NCI-H187 (cell line): ENCODE measurements at regions not wholly inside any gene's neighbourhood (a gene's known extent, or its start where the extent isn't known, plus 50 kb on each side); places are given as distances from the start of the nearest gene placed in this dataset.

Experiments used
- DNase-seq, 2 experiments: peaks; one replicate each; lab custom pipeline; 2025; lab: John Stamatoyannopoulos, UW

DNA sequence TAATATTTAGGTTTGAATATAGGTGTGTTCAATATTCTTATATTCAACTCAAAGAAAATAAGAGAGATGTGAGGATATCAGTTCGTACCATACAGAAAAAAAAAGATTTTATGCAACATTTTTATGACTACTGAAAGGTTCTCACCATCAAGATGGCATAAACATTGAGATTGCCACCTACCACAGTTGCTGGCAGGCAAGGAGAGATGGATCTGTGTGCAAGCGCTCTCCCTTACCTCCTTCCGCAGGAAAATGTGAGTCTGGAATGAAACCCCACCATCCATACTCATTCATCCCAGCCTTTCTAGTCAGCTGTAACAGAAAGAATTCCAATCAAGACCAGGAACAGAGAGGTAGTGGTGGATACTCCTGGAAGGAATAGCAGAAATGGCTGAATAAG lies 376.9 kb downstream of the PPP3CA start:
- DNase-seq, result no peak

DNA sequence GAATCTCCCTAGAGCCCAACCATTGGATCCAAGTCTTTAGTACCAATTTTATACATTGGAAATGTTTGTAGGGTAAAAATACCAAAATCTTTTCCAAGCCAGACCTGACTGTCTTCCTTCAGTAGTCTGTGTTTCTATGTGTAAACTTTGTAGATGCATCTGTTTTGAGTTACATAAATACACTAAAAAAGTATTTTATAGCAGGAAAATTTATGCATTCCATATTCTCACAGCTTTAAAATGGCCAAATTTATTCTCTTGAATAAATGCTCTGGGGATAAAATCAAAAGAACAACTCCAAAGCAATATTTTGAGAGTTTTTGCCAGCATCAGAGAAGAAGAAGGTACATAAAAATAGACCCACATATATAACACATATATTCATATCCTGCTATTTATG lies 377.4 kb downstream of the PPP3CA start:
- DNase-seq, result no peak

DNA sequence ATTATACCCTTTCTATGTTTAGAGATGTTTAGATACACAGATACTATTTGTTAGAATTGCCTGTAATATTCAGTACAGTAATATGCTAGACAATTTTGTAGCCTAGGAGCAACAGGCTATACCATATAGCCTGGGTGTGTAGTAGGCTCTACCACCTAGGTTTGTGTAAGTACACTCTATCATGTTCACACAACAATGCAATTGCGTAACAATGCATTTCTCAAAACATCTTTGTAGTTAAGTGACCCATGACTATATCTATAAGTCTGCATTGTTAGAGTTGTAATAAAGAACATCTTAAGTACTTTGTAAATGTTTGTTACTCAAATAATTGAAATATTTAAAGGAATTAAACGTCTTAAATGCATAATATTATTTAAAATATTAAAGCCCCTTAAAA lies 379.3 kb downstream of the PPP3CA start:
- DNase-seq, result no peak

DNA sequence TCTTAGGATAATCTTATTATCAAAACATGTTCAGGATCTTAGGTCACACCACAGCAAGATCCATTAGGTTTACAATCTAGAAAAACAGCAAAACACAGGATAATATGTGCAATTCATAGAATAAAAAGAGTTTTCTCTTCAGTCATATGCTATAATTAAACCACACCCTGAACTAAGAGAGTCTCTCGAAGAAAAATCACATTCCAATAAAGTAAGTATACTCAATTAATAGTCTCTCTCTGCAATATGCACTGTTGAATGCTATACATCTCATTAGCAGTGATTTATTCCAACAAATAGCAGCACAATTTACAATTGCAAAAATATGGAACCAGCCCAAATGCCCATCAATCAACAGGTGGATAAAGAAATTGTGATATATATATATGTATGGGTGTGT lies 383.7 kb downstream of the PPP3CA start:
- DNase-seq, result no peak

DNA sequence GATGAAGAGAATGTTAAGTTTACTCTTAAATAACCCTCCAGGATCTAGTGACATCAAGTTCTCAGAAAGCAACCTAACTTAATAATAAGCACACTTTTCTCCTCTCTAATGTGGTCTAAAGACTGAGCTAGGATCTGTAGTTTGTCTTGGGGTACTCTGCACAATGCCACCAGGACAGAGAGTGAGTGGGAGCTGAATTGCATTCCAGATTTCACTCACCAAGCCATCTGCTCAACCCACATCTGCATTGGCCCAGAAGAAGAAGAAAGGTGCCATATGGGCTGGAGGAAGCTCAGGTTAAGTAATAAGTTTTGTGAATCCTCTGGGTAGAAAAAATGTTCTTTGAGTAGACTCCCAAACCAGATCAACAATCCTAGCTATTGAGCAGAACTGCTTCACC lies 384.6 kb downstream of the PPP3CA start:
- no peak for DNase-seq

DNA sequence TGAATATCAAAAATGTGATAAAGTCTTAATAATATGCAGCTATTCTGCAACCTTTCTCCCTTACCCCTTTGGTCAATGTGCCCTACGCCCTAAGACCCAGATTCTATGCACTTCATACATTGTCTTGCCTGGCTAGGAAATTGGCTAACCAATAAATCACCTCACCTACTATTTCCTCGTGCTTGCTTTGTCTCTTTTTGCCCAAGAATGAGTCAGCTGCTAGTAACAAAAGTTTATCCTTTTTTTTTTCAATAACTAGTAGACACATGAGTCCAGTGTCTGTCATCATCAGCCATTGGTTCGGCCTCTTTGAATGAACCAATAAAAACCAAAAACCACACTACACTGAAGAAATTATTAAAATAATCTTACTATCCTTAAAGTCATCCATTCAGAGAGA lies 387.1 kb downstream of the PPP3CA start:
- DNase-seq, result no peak

DNA sequence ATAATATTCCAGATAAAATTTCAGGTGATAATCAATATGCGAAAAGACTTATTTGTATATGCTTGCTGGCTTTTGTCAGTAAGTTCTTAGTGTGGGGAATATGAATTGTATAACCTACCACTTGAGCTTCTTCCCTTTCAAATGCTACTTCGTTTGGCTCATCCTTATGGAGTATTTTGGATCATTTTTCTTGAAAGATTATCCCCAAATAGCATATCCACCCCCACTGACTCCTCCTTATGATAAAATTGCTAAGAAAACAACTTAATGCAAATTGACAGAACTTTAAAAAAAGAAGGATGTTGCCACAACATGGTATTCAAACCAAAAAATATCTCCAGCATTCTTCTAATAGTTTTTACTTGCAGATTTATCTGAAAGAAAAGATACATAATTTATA lies 393.3 kb downstream of the PPP3CA start:
- DNase-seq, result no peak

DNA sequence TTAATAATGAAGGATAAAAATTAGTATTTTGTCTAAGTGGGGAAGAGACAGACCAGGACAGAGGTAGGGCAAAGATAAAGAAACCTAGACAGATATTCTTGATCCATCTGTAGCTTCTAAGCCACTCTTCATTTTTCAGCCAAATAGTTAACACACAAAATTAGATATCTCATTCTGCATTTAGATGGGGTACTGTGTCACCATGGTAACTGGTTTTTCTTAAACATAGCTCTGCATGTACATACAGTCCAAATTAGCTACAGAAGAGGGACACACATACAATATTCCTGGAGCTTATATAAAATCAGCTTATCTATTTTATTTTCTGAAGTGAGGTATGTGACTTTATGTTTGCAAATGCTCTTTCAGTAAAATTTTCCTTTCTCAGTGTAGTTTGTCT lies 393.7 kb downstream of the PPP3CA start:
- no peak for DNase-seq

DNA sequence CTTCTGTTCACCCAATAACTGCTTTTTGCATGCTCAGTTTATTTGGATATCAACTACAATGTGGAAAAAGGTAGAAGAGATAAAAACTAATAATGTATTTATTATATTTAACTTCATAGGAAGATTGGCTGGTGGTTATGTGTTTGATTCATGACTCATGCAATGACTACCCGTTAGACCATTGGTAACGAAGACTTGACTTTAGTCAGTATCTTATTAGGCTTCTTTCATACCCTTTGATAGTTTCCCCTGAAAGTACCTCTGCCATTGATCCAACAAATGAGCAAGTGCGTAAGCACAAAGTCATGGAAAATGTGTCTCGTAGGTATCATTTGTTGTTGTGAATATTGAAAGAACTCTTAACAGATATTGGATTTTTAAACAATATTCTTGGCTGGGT lies 394.7 kb downstream of the PPP3CA start:
- DNase-seq, result no peak

DNA sequence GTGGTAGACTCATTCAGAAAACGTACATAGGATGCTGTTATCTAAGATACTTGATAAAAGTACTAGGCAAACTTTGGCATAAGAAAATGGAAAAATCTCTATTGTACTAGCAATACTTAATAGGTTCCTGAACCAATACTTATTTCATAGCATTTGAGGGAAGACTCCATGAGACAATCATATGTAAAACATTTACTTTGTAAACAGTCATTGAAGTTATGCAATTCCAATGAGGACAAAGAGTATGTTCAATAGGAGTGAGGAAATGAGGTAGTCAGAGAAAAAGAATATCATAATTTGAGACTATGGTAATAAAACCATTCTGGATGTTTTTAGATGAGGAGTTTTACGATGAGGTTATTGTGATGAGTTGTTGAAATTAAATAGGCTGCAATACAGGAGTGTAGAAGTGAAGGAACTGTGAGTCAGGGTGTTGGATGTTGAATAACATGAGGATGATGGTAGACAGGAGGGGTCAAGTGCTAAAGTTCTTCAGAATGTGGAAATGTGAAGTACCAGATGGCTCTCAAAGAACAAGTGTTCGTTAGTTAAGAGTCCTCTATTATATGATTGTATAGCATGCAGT lies 397.9 kb downstream of the PPP3CA start:
- DNase-seq, result no peak

DNA sequence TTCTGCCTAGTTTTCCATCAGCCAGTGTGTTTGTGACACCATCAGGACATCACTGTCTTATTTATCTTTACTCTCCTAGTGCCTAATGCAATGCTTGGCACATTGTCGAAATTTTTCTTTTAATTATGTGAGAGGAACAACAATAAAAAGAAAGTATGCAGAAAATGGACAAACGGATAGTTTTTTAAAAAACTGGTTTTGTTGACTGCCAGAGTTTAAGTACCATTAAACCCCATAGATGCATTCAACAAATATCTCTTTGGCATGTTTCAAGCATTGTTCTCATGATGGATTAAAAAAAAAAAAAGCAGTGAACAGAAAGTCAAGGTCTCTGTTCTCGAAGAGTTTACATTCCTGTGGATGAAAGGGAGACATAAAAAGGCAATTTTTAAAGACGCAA lies 398.4 kb downstream of the PPP3CA start:
- DNase-seq, result no peak

DNA sequence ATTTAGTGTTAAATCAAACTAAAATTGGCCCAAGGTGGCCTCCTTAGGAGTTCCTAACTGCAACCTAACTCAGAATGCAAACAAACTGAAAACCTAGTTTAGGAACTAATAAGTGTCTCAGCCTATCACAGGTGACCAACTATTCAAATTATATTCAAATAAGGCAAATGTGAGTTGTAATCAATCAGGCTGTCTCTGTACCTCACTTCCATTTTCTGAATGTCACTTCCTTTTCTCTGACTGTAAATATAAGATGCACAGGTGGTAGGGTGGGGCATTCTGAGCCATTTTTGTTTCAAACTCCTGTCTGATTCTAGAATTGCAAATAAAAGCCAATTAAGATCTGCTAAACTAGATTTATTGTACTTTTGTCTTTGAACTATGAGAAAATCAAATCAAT lies 401.5 kb downstream of the PPP3CA start:
- no peak for DNase-seq

DNA sequence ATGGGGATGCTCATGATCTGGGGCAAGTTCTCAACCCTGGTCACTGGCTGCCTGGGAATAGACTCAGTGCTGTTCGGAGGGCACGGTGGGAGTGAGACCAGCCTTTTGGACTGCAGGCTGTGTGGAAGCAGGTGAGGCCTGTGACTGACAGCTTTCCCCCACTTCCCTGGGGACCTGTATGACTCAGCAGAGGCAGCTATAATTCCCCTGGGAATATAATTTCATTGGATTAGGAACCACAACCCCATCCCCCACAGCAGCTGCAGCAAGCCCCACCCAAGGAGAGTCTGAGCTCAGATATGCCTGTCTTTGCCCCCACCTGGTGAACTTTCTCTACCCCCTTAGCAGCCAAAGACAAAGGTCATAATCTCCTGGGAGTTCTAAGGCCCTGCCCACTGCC lies 408.6 kb downstream of the PPP3CA start:
- no peak for DNase-seq

DNA sequence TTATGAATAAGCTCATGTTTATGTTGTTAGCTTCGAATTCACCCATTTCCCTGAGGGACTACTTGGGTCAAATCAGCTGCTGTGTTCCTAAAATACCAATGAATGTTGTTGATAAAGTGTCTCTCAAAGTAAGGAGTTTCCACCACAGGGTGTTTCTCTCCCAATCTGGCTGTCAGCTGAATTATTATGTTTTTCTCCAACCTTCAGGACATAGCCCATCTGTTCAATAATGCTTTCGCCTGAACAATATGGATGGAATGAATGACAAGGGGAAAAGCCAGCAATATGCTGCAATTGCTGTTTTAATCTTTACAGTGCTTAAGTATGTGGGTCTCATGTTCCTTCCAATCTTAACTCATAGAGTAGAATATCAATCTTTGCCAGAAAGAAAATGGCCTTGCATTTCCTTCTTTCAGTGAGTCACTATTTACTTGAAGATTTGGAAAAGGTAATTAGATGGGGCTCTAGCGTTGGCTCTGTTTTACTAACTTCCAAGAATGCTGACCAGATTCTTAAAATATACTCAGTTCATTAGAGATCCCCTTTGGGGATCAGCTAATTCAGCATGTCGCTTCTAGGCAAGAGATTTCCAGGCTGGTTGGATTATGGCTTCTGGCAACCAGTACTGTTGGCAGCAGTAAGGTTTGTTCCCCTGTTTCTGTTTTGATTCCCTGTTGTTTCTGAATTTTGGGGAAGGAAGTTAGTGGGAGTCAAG lies 410.5 kb downstream of the PPP3CA start:
- DNase-seq, result no peak

DNA sequence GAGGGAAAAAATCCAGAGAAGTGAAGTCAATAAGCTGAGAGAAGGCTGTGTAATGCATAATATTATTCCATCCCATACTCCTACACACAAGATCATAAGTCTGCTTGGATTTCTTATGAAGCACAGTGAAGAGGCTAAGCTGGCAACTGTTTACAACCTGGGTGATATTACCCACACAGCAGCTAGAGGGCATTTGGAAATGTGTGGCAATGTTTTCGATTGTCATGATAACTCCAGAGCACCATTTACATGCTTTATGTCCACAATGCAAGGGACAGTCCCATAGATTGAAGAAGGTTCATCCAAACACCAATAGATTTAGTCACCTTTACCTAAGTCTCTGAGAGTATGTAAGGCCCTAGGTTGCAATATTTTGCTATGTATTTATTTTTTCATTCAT lies 412.2 kb downstream of the PPP3CA start:
- no peak for DNase-seq

DNA sequence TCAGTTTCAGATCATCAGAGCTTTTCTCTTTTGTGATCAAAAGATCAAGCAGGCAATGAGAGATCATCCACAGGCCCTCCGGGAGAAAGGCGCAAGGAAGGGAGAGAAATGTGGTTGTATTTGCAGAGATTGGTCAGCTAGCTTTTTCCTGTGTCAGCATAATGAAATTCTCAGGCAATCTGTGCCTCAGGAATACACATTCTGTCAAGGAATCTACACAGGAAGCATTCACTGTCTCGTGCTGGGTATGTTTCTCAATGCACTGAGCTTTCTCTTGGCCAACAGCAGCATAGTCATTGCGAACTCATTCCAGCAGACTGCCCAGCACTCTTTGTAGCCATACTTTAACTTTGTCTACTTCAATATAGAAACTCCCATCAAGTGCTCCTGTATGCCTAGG lies 413.7 kb downstream of the PPP3CA start:
- DNase-seq, result no peak

DNA sequence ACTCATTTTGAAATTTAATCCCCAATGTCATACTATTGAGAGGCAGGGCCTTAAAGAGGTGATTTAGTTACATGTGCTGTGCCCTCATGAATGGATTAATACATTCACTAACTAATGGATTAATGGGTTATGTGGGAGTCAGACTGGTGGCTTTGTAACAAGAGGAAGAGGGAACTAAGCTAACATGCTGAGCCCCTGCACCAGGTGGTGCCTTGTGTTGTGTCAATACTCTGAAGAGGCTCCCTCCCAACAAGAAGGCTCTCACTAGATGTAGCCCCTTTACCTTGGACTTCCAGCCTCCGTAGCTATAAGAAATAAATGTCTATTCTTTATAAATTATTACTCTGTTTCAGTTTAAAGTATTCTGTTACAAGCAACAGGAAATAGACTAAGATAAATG lies 411.9 kb upstream of the EMCN start:
- no peak for DNase-seq

DNA sequence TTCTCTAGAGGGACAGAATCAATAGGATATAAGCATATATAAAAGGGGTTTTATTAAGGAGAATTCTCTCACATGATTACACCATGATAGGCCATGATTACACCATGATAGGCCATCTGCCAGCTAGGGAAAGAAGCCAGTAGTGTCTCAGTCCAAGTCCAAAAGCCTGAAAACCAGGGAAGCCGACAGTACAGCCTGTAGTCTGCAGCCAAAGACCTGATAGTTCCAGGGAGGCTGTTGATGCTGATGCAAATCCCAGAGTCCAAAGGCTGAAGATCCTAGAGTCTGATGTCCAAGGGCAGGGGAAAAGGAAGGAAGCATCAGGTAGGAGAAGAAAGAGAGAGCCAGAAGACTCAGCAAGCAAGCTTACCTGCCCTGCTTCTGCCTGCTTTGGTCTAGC lies 411.3 kb upstream of the EMCN start:
- no peak for DNase-seq

DNA sequence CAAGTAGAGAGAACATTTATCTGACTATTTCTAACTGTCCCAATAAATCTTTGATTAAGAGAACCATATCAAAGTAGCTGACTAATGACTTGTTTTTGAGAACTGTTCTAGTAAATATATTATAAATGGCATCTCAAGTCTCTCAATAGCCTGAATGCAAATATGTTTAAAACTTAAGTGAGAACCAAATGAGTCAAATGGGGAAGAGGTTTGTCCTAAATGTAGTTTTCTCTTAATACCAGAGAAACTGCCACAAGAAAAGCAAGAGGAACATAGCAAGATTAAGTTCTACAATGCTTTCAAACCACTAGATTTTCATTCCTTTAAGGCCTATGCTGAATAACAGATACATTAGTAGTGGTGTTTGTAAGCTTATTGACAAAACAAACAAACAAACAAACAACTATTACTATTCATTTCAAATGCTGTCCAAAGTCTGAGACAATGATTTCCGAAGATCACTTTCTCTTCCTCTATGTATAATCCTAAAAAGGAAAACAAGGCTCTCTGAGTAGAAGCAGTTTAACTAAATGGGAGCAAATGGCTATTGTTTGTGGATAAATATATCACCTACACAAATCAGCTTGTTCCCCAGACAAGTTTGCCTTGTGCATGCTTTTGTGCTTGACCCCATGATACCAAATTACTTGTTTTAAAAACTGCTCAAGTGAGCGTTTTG lies 408.4 kb upstream of the EMCN start:
- no peak for DNase-seq

DNA sequence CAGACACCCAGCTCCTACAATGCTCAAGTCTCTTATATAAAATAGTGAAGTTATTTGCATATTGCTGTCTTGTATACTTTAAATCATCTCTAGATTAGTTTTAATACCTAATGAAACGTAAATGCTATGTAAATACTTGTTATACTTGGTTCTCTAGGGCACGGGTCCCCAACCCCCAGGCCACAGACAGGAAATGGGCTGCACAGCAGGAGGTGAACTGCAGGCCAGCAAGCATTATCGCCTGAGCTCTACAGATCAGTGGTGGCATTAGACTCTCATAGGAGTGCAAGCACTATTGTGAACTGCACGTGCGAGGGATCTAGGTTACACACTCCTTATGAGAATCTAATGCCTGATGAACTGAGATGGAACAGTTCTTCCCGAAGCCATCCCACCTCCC lies 395.9 kb upstream of the EMCN start:
- no peak for DNase-seq

DNA sequence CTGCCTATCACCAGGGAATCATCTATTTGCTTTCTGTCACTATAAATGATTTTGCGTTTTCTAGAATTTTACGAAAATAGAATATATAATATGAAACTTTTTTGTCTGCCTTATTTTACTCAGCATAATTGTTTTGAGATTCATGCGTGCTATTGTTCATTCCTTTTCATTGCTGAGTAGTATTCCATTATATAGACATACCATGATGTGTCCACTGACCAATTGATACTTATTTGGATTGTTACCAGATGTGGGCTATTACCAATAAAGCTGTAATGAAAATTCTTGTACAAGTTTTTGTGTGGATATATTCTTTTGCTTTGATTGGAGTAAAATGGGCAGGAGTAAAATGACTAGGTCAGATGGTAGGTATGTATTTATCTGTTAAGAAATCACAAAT lies 390.7 kb upstream of the EMCN start:
- no peak for DNase-seq

DNA sequence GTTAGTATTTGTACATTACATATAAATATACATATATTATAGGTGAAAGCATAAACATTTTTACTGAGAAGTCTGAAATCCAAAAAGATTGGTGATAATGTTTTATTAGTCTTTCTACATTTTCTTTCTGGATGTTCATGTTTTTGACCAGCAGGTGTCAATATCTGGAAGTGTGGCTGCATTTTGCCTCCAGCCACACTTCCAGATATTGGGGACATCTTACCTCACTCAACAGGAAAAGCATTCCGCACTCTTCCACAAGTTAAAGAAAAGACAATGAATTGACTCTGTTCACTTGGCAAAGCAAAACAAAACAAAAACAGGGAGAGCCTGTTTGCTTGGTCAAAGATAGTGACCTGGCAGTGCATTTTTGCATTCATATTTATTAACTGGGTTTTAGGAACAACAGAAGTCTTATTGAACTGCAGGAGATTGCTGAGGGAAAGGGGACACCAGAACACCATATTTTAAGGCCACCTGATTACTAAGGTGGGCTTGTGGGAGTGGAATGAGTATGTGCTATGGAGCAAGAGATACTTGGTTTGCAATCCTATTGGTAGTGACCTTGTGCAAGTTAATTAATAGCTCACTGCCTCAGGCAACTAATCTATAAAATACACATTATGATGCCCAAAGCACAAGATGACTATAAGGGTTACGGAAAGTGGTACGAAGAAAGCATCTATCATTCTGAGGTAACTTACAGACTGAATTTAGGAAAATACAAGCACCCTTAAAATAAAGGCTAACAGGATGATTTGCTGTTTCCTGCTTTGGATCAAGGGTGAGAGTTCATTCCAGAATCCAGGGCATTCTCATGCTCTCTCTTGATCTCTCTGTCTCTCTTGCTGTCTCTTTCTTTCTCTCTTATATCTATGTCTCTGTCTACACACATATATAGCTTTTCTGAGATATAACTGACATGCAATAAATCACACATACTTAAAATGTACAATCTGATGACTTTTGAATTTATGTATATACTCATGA lies 389.9 kb upstream of the EMCN start:
- no peak for DNase-seq

DNA sequence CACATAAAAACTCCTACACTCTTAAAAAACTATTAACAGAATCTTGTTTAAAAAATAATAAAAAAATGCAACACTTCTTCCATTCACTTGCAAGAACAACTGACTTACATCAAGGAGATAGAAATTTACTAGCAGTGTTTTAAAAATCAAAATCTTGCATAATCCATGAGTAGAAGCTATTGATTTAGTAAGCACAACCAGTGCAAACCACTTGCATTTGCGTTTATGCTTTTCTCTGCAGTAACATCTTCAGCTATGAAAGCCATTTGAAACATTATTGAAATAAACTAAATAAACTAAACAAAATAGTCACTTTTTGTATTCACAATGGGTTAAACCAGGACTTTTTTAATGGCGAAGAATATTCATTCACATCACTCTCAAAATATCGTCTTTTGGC lies 389.2 kb upstream of the EMCN start:
- no peak for DNase-seq
